DLD1 (cell line): ENCODE measurements at regions not wholly inside any gene's neighbourhood (a gene's known extent, or its start where the extent isn't known, plus 50 kb on each side); places are given as distances from the start of the nearest gene placed in this dataset.

ENCODE experiments used
- in situ Hi-C: cut with HindIII; loops from 2 replicates; pipeline ENCODE4 v1.10.0; 2017; ENCODE audit warnings: low sequenced_read_pairs

- in situ Hi-C loops = no loop called here
These were observed 243.0 kb downstream of the SIPA1L2 start for GRCh38 chr1:232386721-232387510.

- in situ Hi-C loops = no loop called here
These were observed 243.6 kb downstream of the SIPA1L2 start for GRCh38 chr1:232386294-232386693.

- in situ Hi-C loops = no loop called here
These were observed 244.7 kb downstream of the SIPA1L2 start for GRCh38 chr1:232385221-232385620.

GRCh38 chr1:232384171-232384883 lies 245.6 kb downstream of the SIPA1L2 start:
- in situ Hi-C loops = no loop called here

- in situ Hi-C loops = no loop called here
These were observed 246.3 kb downstream of the SIPA1L2 start for GRCh38 chr1:232383455-232384123.

GRCh38 chr1:232382671-232383070 lies 247.3 kb downstream of the SIPA1L2 start:
- in situ Hi-C loops = no loop called here

- in situ Hi-C loops = no loop called here
These were observed 248.4 kb downstream of the SIPA1L2 start for GRCh38 chr1:232381394-232382100.

GRCh38 chr1:232380596-232380995 lies 249.3 kb downstream of the SIPA1L2 start:
- in situ Hi-C loops = no loop called here

GRCh38 chr1:232380131-232380530 lies 249.8 kb downstream of the SIPA1L2 start:
- in situ Hi-C loops = no loop called here

- in situ Hi-C loops = no loop called here
These were observed 250.9 kb downstream of the SIPA1L2 start for GRCh38 chr1:232379063-232379434.

GRCh38 chr1:232378266-232379062 lies 251.5 kb downstream of the SIPA1L2 start:
- in situ Hi-C loops = no loop called here

- in situ Hi-C loops = no loop called here
These were observed 252.5 kb downstream of the SIPA1L2 start for GRCh38 chr1:232377494-232377770.

GRCh38 chr1:232376632-232377493 lies 253.1 kb downstream of the SIPA1L2 start:
- in situ Hi-C loops = no loop called here

GRCh38 chr1:232372841-232373440 lies 257.0 kb downstream of the SIPA1L2 start:
- in situ Hi-C loops = no loop called here

GRCh38 chr1:232372431-232372830 lies 257.5 kb downstream of the SIPA1L2 start:
- in situ Hi-C loops = no loop called here

GRCh38 chr1:232369451-232370296 lies 260.3 kb downstream of the SIPA1L2 start:
- in situ Hi-C loops = no loop called here

- in situ Hi-C loops = no loop called here
These were observed 261.1 kb downstream of the SIPA1L2 start for GRCh38 chr1:232368821-232369321.

GRCh38 chr1:232367293-232367692 lies 262.6 kb downstream of the SIPA1L2 start:
- in situ Hi-C loops = no loop called here
